H1 (cell line): ENCODE measurements at regions not wholly inside any gene's neighbourhood (a gene's known extent, or its start where the extent isn't known, plus 50 kb on each side); places are given as distances from the start of the nearest gene placed in this dataset.

ENCODE experiments used
- CTCF ChIA-PET: fragments of 300-600 bp; sonication (Branson Sonifier 250); formaldehyde crosslinking; loops from one replicate; lab custom pipeline; 2021; ENCODE audit not compliant: partially characterized antibody; lab: Charles Lee
- POLR2A ChIA-PET: fragments of 300-600 bp; sonication (Branson Sonifier 250); formaldehyde crosslinking; loops from one replicate; lab custom pipeline; 2021; ENCODE audit warnings: inconsistent platforms; ENCODE audit not compliant: partially characterized antibody; lab: Charles Lee
- DNase-seq, 2 experiments: peaks; one replicate each; pipeline versions ENCODE4 v3.0.0 to v3.0.0-alpha.2; 2010 to 2022; ENCODE audit warnings: low spot score in 2 of 2, low read depth in 1 of 2, mixed read lengths in 1 of 2
- FAIRE-seq: peaks from 2 replicates; lab custom pipeline; 2011; peaks lifted over from hg19 to GRCh38; lab: Jason Lieb, UNC
- H2AFZ ChIP-seq: 2 replicates; pipeline ENCODE4 v1.8.1; 2012; ENCODE audit warnings: low read length, inconsistent platforms
- H2AK5ac ChIP-seq: 2 replicates; pipeline ENCODE4 v1.6.1; 2013; ENCODE audit warnings: low read depth, low read length
- H2BK120ac ChIP-seq: replicated peaks from 2 replicates; pipeline ENCODE3; 2013; ENCODE audit warnings: low read depth, low read length, inconsistent platforms
- H2BK12ac ChIP-seq: 2 replicates; pipeline ENCODE4 v1.6.1; 2013; ENCODE audit warnings: low read depth, low read length
- H2BK15ac ChIP-seq: 2 replicates; pipeline ENCODE4 v1.6.1; 2013; ENCODE audit warnings: low read length
- H2BK20ac ChIP-seq: 2 replicates; pipeline ENCODE4 v1.6.1; 2013; ENCODE audit warnings: low read length
- H2BK5ac ChIP-seq: 2 replicates; pipeline ENCODE4 v1.6.1; 2013; ENCODE audit warnings: low read depth, low read length
- H3K14ac ChIP-seq: 2 replicates; pipeline ENCODE4 v1.6.1; 2013; ENCODE audit warnings: inconsistent platforms; ENCODE audit not compliant: insufficient read length
- H3K18ac ChIP-seq: 2 replicates; pipeline ENCODE4 v1.6.1; 2013; ENCODE audit warnings: low read length; ENCODE audit errors: extremely low read depth
- H3K23ac ChIP-seq: 2 replicates; pipeline ENCODE4 v1.6.1; 2013; ENCODE audit warnings: inconsistent platforms; ENCODE audit not compliant: insufficient read length
- H3K23me2 ChIP-seq: 2 replicates; pipeline ENCODE4 v1.6.1; 2013; ENCODE audit warnings: low read depth, low read length
- H3K27ac ChIP-seq: 2 replicates; pipeline ENCODE4 v1.6.1; 2011; ENCODE audit warnings: low read depth, low read length, inconsistent platforms
- H3K27me3 ChIP-seq, 4 experiments: replicated peaks in 1 of 4; 1 replicate in 1 of 4; 2 replicates in 3 of 4; pipeline versions ENCODE4 v1.6.1 to v1.8.1; 2011 to 2013; ENCODE audit warnings: low read length in 3 of 4, mild to moderate bottlenecking in 3 of 4, inconsistent platforms in 2 of 4, mixed read lengths in 2 of 4, moderate library complexity in 1 of 4; ENCODE audit not compliant: control insufficient read depth in 3 of 4, insufficient read depth in 3 of 4; ENCODE audit errors: extremely low read depth in 1 of 4
- H3K36me3 ChIP-seq, 4 experiments: 2 replicates each; pipeline versions ENCODE4 v1.6.1 to v1.8.1; 2011 to 2013; ENCODE audit warnings: mild to moderate bottlenecking in 4 of 4, low read length in 3 of 4, moderate library complexity in 2 of 4, control low read depth in 1 of 4, inconsistent platforms in 1 of 4; ENCODE audit not compliant: insufficient read depth in 4 of 4, control insufficient read depth in 2 of 4
- H3K4ac ChIP-seq: replicated peaks from 2 replicates; pipeline ENCODE3; 2013; ENCODE audit warnings: low read length, low read depth, mixed read lengths, inconsistent platforms; ENCODE audit not compliant: insufficient read length
- H3K4me1 ChIP-seq, 4 experiments: replicated peaks in 1 of 4; 1 replicate in 1 of 4; 2 replicates in 3 of 4; pipeline versions ENCODE4 v1.6.1 to v1.8.1; 2011 to 2013; ENCODE audit warnings: low read length in 3 of 4, inconsistent platforms in 2 of 4, mixed read lengths in 1 of 4; ENCODE audit not compliant: insufficient read depth in 4 of 4, control insufficient read depth in 3 of 4
- H3K4me2 ChIP-seq, 2 experiments: 2 replicates each; pipeline versions ENCODE4 v1.6.1 to v1.8.1; 2011 to 2013; ENCODE audit warnings: low read depth in 2 of 2, low read length in 2 of 2, control low read depth in 1 of 2, inconsistent platforms in 1 of 2, mild to moderate bottlenecking in 1 of 2; ENCODE audit not compliant: insufficient read depth in 1 of 2
- H3K4me3 ChIP-seq, 4 experiments: fragments of 200-600, 300-600 bp in 1 of 4; sonication (generic), shearing (Covaris generic), sonication (Bioruptor Twin) in 1 of 4; 2 replicates each; pipeline versions ENCODE4 v1.5.1 to v1.8.1; 2011 to 2016; ENCODE audit warnings: low read length in 4 of 4, low read depth in 3 of 4, control low read depth in 2 of 4, inconsistent platforms in 2 of 4, mild to moderate bottlenecking in 2 of 4, mixed read lengths in 1 of 4, moderate library complexity in 1 of 4; ENCODE audit not compliant: insufficient read depth in 2 of 4; ENCODE audit errors: extremely low read depth in 1 of 4
- H3K56ac ChIP-seq: replicated peaks from 2 replicates; pipeline ENCODE3; 2013; ENCODE audit warnings: low read depth, mild to moderate bottlenecking, mixed read lengths, low read length, inconsistent platforms; ENCODE audit not compliant: insufficient read length
- H3K79me1 ChIP-seq: 2 replicates; pipeline ENCODE4 v1.6.1; 2013; ENCODE audit warnings: low read depth, low read length, control low read depth
- H3K79me2 ChIP-seq, 2 experiments: 2 replicates each; pipeline versions ENCODE4 v1.6.1 to v1.8.1; 2012 to 2013; ENCODE audit warnings: low read length in 2 of 2, mild to moderate bottlenecking in 2 of 2, inconsistent platforms in 1 of 2; ENCODE audit not compliant: insufficient read depth in 2 of 2, control insufficient read depth in 1 of 2
- H3K9ac ChIP-seq, 4 experiments: replicated peaks in 1 of 4; 1 replicate in 1 of 4; 2 replicates in 3 of 4; pipeline versions ENCODE4 v1.6.1 to v1.8.1; 2011 to 2013; ENCODE audit warnings: low read depth in 3 of 4, low read length in 3 of 4, control low read depth in 2 of 4, mild to moderate bottlenecking in 2 of 4, moderate library complexity in 2 of 4, inconsistent platforms in 1 of 4; ENCODE audit errors: extremely low read depth in 1 of 4
- H3K9me3 ChIP-seq, 2 experiments: 2 replicates each; pipeline versions ENCODE4 v1.6.1 to v1.8.1; 2012 to 2013; ENCODE audit warnings: mild to moderate bottlenecking in 2 of 2, moderate library complexity in 2 of 2, control low read depth in 1 of 2, inconsistent platforms in 1 of 2, low read depth in 1 of 2, low read length in 1 of 2, mixed read lengths in 1 of 2; ENCODE audit not compliant: insufficient read depth in 2 of 2
- H4K20me1 ChIP-seq, 2 experiments: replicated peaks in 1 of 2; 2 replicates each; pipeline versions ENCODE3 to v1.8.1; 2011 to 2013; ENCODE audit warnings: inconsistent platforms in 2 of 2, low read length in 2 of 2, mild to moderate bottlenecking in 1 of 2; ENCODE audit not compliant: insufficient read depth in 2 of 2, control insufficient read depth in 1 of 2
- H4K5ac ChIP-seq: 2 replicates; pipeline ENCODE4 v1.6.1; 2013; ENCODE audit warnings: low read length, low read depth, mixed read lengths, inconsistent platforms; ENCODE audit not compliant: insufficient read length
- H4K8ac ChIP-seq: 2 replicates; pipeline ENCODE4 v1.8.0; 2013; ENCODE audit warnings: mild to moderate bottlenecking, moderate library complexity, low read length, inconsistent platforms; ENCODE audit not compliant: insufficient read depth; ENCODE audit errors: extremely low read depth
- H4K91ac ChIP-seq: replicated peaks from 2 replicates; pipeline ENCODE3; 2013; ENCODE audit warnings: low read length, mixed read lengths, inconsistent platforms; ENCODE audit not compliant: insufficient read length
- ASH2L ChIP-seq: fragments of 200-600, 300-600 bp; sonication (generic); IDR thresholded peaks from one replicate; pipeline ENCODE4 v1.7.1; 2017; ENCODE audit warnings: low read length
- ATF2 ChIP-seq: IDR thresholded peaks from 2 replicates; pipeline ENCODE4 v1.6.1; 2012; ENCODE audit warnings: low read length, inconsistent platforms
- CTBP2 ChIP-seq: IDR thresholded peaks from 2 replicates; pipeline ENCODE4 v1.7.0; 2011; ENCODE audit warnings: borderline replicate concordance, mild to moderate bottlenecking, moderate library complexity, mixed read lengths, low read length; ENCODE audit not compliant: insufficient read depth, insufficient read length
- EP300 ChIP-seq, 2 experiments: IDR thresholded peaks; 1 replicate in 1 of 2; 2 replicates in 1 of 2; pipeline ENCODE4 v1.6.1; 2011 to 2012; ENCODE audit warnings: low read depth in 2 of 2, low read length in 2 of 2, mild to moderate bottlenecking in 2 of 2, borderline replicate concordance in 1 of 2, inconsistent platforms in 1 of 2, moderate library complexity in 1 of 2
- GABPA ChIP-seq: IDR thresholded peaks from 2 replicates; pipeline ENCODE4 v1.6.1; 2011; ENCODE audit warnings: mild to moderate bottlenecking, low read length, moderate library complexity, borderline replicate concordance; ENCODE audit not compliant: insufficient read depth
- HDAC2 ChIP-seq, 2 experiments: fragments of 300-600 bp in 1 of 2; sonication (generic) in 1 of 2; IDR thresholded peaks; 2 replicates each; pipeline ENCODE4 v1.6.1; 2011 to 2012; ENCODE audit warnings: low read depth in 2 of 2, low read length in 2 of 2, mild to moderate bottlenecking in 2 of 2, moderate library complexity in 2 of 2, borderline replicate concordance in 1 of 2, inconsistent platforms in 1 of 2
- KDM5A ChIP-seq: fragments of 200-600 bp; IDR thresholded peaks from 2 replicates; pipeline ENCODE4 v1.7.1; 2012; ENCODE audit warnings: mild to moderate bottlenecking, low read length, inconsistent platforms, mixed read lengths
- RAD21 ChIP-seq, 2 experiments: IDR thresholded peaks in 1 of 2; conservative IDR thresholded peaks in 1 of 2; 2 replicates each; pipeline ENCODE4 v1.6.1; 2011; ENCODE audit warnings: low read depth in 2 of 2, low read length in 2 of 2, improper control_type of control experiment in 1 of 2, inconsistent platforms in 1 of 2, mild to moderate bottlenecking in 1 of 2, moderate library complexity in 1 of 2
- RNF2 ChIP-seq: fragments of 200-900, 300-1000 bp; sonication (generic); IDR thresholded peaks from 2 replicates; pipeline ENCODE4 v1.7.1; 2016; ENCODE audit warnings: borderline replicate concordance, low read depth, mild to moderate bottlenecking, antibody characterized with exemption, low read length; ENCODE audit not compliant: poor library complexity, severe bottlenecking; ENCODE audit errors: missing control alignments
- SRF ChIP-seq: IDR thresholded peaks from 2 replicates; pipeline ENCODE4 v1.6.1; 2011; ENCODE audit warnings: mild to moderate bottlenecking, low read depth, low read length, moderate library complexity
- ZNF274 ChIP-seq: IDR thresholded peaks from 2 replicates; pipeline ENCODE4 v1.7.0; 2012; ENCODE audit warnings: low read length, borderline replicate concordance; ENCODE audit errors: extremely low read depth
- WGBS, 2 experiments: shearing (Covaris generic) in 1 of 2; methylation state at CpG; one replicate each; pipeline versions ENCODE4 v1.1.6 to v1.1.7; 2013 to 2015; ENCODE audit warnings: low lambda C conversion rate in 2 of 2, mixed read lengths in 2 of 2, inconsistent platforms in 1 of 2, low coverage in 1 of 2, missing lambda C conversion rate in 1 of 2; ENCODE audit not compliant: insufficient replicate concordance in 2 of 2, insufficient coverage in 1 of 2, insufficient read length in 1 of 2; ENCODE audit errors: extremely low coverage in 1 of 2, missing lambda C conversion rate in 1 of 2; 5-methylcytosine and 5-hydroxymethylcytosine counted together

DNA sequence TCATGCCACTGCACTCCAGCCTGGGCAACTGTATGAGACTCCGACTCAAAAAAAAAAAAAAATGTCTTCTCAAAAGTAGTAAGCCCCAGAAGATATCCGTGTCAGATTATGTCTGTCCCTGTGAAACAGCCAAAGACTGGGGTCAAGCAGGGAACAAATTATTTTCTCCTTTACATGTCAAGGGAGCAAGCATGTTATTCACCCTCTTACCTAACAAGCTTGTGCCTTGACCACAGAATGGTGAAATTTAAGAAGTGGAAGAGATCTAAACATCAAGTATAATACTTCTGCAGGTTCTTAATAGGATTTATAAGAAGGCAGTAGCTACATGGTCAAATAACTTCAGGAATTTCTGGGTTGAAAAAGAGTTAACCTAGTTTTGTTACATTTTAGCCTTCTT is 187.9 kb downstream of the ZNF365 start:
- Histone ChIP-seq H3K9ac (no peak overlapping the region), H3K36me3 (no peaks in the 10 kb centered on the region), H4K20me1 (no peaks in the 10 kb centered on the region), H3K4me2 (no peak overlapping the region), H3K79me1 (no peaks in the 10 kb centered on the region), H2AK5ac (no peak overlapping the region), H3K4ac (no peak overlapping the region), H2BK15ac (no peak overlapping the region), H4K91ac (no peak overlapping the region), H2AFZ (no peak overlapping the region), H3K27me3 (no peaks in the 10 kb centered on the region), H3K18ac (no peak overlapping the region), H4K8ac (no peak overlapping the region), H3K79me2 (no peaks in the 10 kb centered on the region), H3K23me2 (no peaks in the 10 kb centered on the region; the same call in 1 of the 2 replicates), H3K14ac (no peak overlapping the region), H3K56ac (no peak overlapping the region), H2BK20ac (no peak overlapping the region), H2BK5ac (no peak overlapping the region), H3K4me3 (no peak overlapping the region), H2BK12ac (no peak overlapping the region), H3K4me1 (no peaks in the 10 kb centered on the region), H3K23ac (no peak overlapping the region), H2BK120ac (no peak overlapping the region), H3K27ac (no peak overlapping the region), H3K9me3 (no peaks in the 10 kb centered on the region), H4K5ac (no peak overlapping the region)
- POLR2A ChIA-PET, result no interaction called here
- no peak for DNase-seq
- FAIRE-seq, result no peak
- WGBS, 2 experiments, result 100% methylated on average over 2 of the region's 2 CpGs; no CpG with 5 or more reads in 1 of the 2 experiments
- CTCF ChIA-PET, result interaction anchor here (0.6 to 1.4 kb wide), 3 partner anchors 48 to 938 kb away, joined by 3 to 6 read pairs (median 3); no protein-coding TSS in a partner anchor
- no peak for TF ChIP-seq RNF2
- TF ChIP-seq KDM5A, result no peak
- TF ChIP-seq GABPA, result no peak
- TF ChIP-seq HDAC2 (IDR thresholded peaks at IDR 0.05; ENCODE audit: borderline replicate concordance in 1 of 2, low read depth in 2 of 2, low read length in 2 of 2), result no peak
- no peak for TF ChIP-seq ATF2
- TF ChIP-seq CTBP2, result no peak
- TF ChIP-seq ASH2L, result no peak
- no peak for TF ChIP-seq EP300 (IDR thresholded peaks at IDR 0.05; ENCODE audit: borderline replicate concordance in 1 of 2, low read depth in 2 of 2, low read length in 2 of 2)
- no peak for TF ChIP-seq SRF
- TF ChIP-seq RAD21 (IDR thresholded peaks at IDR 0.05 in 1 of 2, conservative IDR thresholded peaks at IDR 0.05 in 1 of 2; ENCODE audit: low read depth in 2 of 2, low read length in 2 of 2), result no peak
- TF ChIP-seq ZNF274, result no peak
